ENCODE measurements at regions not wholly inside any gene's neighbourhood (a gene's known extent, or its start where the extent isn't known, plus 50 kb on each side); places are given as distances from the start of the nearest gene placed in this dataset.

- H3K27me3 ChIP-seq (ENCODE audit: control insufficient read depth, insufficient read depth, low read length) = no peaks in the 10 kb centered on the region
- no peak for TF ChIP-seq CTCF (IDR thresholded peaks at IDR 0.05; ENCODE audit: insufficient read depth, low read length, poor library complexity, severe bottlenecking)
- no peak overlapping the region for H3K4me3 ChIP-seq (ENCODE audit: low read depth, low read length)
- DNase-seq (ENCODE audit: low read depth) = no peak
- H3K36me3 ChIP-seq (ENCODE audit: control insufficient read depth, insufficient read depth, low read length) = no peaks in the 10 kb centered on the region
Measured at GRCh38 chr3:87486115-87486514, 209.7 kb upstream of the POU1F1 start.

GRCh38 chr3:87478716-87479115 lies 202.3 kb upstream of the POU1F1 start:
- Histone ChIP-seq H3K27me3 (ENCODE audit: control insufficient read depth, insufficient read depth, low read length) (no peaks in the 10 kb centered on the region), H3K4me3 (ENCODE audit: low read depth, low read length) (no peak overlapping the region), H3K36me3 (ENCODE audit: control insufficient read depth, insufficient read depth, low read length) (no peaks in the 10 kb centered on the region)
- DNase-seq (ENCODE audit: low read depth) = no peak
- TF ChIP-seq CTCF (IDR thresholded peaks at IDR 0.05; ENCODE audit: insufficient read depth, low read length, poor library complexity, severe bottlenecking) = no peak

DNA sequence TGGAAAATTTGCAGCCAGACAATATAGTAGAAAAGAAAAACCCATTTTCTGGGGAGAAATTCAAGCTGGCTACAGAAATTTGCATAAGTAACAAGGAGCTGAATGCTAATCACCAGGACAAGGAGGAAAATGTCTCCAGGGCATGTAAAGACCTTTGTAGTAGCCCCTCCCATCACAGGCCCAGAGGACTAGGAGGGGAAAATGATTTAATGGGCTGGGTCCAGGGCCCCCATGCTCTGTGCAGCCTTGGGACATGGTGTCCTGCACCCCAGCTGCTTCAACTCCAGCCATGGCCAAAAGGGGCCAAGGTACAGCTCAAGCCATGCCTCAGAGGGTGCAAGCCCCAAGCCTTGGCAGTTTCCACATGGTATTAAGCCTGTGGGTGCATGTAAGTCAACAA lies 197.6 kb upstream of the POU1F1 start:
- Histone ChIP-seq H3K36me3 (ENCODE audit: control insufficient read depth, insufficient read depth, low read length) (no peaks in the 10 kb centered on the region), H3K4me3 (ENCODE audit: low read depth, low read length) (no peak overlapping the region), H3K27me3 (ENCODE audit: control insufficient read depth, insufficient read depth, low read length) (no peaks in the 10 kb centered on the region)
- TF ChIP-seq CTCF (IDR thresholded peaks at IDR 0.05; ENCODE audit: insufficient read depth, low read length, poor library complexity, severe bottlenecking) = no peak
- no peak for DNase-seq (ENCODE audit: low read depth)

- no peaks in the 10 kb centered on the region for H3K27me3 ChIP-seq (ENCODE audit: control insufficient read depth, insufficient read depth, low read length)
- no peak for TF ChIP-seq CTCF (IDR thresholded peaks at IDR 0.05; ENCODE audit: insufficient read depth, low read length, poor library complexity, severe bottlenecking)
- no peaks in the 10 kb centered on the region for H3K36me3 ChIP-seq (ENCODE audit: control insufficient read depth, insufficient read depth, low read length)
- no peak for DNase-seq (ENCODE audit: low read depth)
- no peak overlapping the region for H3K4me3 ChIP-seq (ENCODE audit: low read depth, low read length)
Measured at GRCh38 chr3:87468938-87469337, 192.6 kb upstream of the POU1F1 start.

DNA sequence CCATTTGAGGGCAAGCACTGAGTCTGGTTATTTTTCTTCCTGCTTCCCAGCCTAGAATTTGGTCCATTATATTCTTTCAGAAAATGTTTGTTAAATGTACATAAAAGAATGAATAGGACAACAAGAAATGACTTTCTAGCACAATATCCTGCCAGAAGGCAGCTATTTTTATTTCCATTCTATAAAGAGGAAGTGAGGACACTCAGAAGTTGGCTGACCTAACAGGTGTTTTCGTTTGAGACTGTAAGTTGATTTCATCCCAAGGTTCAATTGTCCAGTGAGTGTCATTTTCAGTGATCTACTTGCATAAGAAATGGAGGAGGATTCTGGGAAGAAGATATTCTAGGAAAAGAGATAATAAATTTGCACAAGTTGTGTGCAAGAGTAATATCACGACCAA lies 191.9 kb upstream of the POU1F1 start:
- H3K4me3 ChIP-seq (ENCODE audit: low read depth, low read length) = no peak overlapping the region
- no peaks in the 10 kb centered on the region for H3K36me3 ChIP-seq (ENCODE audit: control insufficient read depth, insufficient read depth, low read length)
- no peak for TF ChIP-seq CTCF (IDR thresholded peaks at IDR 0.05; ENCODE audit: insufficient read depth, low read length, poor library complexity, severe bottlenecking)
- no peak for DNase-seq (ENCODE audit: low read depth)
- no peaks in the 10 kb centered on the region for H3K27me3 ChIP-seq (ENCODE audit: control insufficient read depth, insufficient read depth, low read length)

GRCh38 chr3:87462228-87462627 lies 185.8 kb upstream of the POU1F1 start:
- no peak for TF ChIP-seq CTCF (IDR thresholded peaks at IDR 0.05; ENCODE audit: insufficient read depth, low read length, poor library complexity, severe bottlenecking)
- no peaks in the 10 kb centered on the region for H3K27me3 ChIP-seq (ENCODE audit: control insufficient read depth, insufficient read depth, low read length)
- no peaks in the 10 kb centered on the region for H3K36me3 ChIP-seq (ENCODE audit: control insufficient read depth, insufficient read depth, low read length)
- DNase-seq (ENCODE audit: low read depth) = no peak
- H3K4me3 ChIP-seq (ENCODE audit: low read depth, low read length) = no peak overlapping the region

All from kidney epithelial cell (primary cell).